HFF-Myc (cell line): ENCODE measurements at regions not wholly inside any gene's neighbourhood (a gene's known extent, or its start where the extent isn't known, plus 50 kb on each side); places are given as distances from the start of the nearest gene placed in this dataset.

Experiments
- DNase-seq: peaks from one replicate; pipeline ENCODE4 v3.0.0-alpha.2; 2011; ENCODE audit warnings: low read depth; ENCODE audit errors: extremely low read depth
- H3K4me3 ChIP-seq: replicated peaks from 2 replicates; pipeline ENCODE4 v1.5.1; 2011; ENCODE audit warnings: low read depth, mild to moderate bottlenecking, control low read depth, low read length
- TF ChIP-seq, protein P1 (sequence below): IDR thresholded peaks from 2 replicates; pipeline ENCODE4 v1.5.1; 2012; ENCODE audit warnings: mild to moderate bottlenecking, low read depth, low read length, control low read depth; ENCODE audit errors: missing control alignments

DNA sequence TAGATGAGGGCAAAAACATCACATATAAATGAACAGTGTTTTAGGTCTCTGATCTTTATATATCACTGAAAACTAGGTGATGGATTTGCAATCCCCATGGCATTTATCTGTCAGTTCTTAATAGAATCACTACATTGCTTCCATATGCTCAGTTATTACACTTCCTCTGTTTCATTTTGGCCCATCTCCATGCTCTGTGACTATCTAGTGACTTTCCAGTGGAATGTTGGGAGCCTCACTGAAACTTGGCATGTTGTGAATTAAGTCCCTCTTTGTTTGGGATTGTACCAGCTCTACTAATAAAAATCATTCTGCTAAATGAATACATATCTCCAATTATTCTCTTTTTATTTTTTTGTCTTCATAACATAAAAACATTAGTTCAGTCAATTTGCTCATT is 226.1 kb upstream of the CEP162 start:
- DNase-seq, result peak; percentile 14
- TF ChIP-seq, protein P1, sequence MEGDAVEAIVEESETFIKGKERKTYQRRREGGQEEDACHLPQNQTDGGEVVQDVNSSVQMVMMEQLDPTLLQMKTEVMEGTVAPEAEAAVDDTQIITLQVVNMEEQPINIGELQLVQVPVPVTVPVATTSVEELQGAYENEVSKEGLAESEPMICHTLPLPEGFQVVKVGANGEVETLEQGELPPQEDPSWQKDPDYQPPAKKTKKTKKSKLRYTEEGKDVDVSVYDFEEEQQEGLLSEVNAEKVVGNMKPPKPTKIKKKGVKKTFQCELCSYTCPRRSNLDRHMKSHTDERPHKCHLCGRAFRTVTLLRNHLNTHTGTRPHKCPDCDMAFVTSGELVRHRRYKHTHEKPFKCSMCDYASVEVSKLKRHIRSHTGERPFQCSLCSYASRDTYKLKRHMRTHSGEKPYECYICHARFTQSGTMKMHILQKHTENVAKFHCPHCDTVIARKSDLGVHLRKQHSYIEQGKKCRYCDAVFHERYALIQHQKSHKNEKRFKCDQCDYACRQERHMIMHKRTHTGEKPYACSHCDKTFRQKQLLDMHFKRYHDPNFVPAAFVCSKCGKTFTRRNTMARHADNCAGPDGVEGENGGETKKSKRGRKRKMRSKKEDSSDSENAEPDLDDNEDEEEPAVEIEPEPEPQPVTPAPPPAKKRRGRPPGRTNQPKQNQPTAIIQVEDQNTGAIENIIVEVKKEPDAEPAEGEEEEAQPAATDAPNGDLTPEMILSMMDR, result no peak

DNA sequence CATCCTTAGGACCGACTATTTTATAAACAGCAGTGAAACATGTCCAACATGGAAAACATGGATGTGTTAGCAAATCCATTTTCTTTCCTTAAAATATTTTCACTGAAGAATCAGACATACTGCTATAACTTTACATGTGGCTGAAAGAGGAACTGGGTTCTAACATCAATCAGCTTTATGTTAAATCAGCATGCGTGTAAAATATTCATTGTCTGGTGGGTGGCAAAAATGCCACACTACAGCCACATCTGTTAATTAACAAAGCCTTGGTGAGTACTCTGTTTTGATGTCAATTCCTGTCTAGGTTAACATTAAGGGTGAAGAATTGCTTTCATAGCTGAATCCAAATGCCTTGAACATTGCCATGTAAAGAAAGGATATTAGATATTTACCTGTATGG is 222.6 kb upstream of the CEP162 start:
- no peak overlapping the region for H3K4me3 ChIP-seq
- no peak for DNase-seq
- TF ChIP-seq, protein P1, result no peak

More for the DNA sequence above, 226.1 kb upstream of the CEP162 start:
- no peak overlapping the region for H3K4me3 ChIP-seq

DNA sequence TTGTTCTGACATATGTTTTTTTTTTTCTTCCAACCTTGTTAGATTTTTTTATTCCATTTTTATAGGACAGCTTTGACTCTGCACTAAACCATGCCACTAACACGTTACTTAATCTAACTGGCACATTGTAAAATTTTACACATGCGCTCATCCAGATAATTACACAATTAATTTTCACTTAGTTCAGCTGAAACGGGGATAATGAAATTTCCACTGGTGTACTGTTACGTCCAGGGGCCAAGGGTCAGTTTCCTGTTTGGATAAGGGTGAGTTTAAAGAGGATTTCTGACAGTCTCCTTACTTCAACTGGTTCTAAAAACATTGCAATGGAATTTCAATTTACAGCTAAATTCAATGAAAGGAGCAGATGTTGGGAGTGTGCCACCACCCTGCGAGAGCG is 221.8 kb upstream of the CEP162 start:
- peak; percentile 14 for DNase-seq
- no peak overlapping the region for H3K4me3 ChIP-seq
- TF ChIP-seq, protein P1, result no peak

DNA sequence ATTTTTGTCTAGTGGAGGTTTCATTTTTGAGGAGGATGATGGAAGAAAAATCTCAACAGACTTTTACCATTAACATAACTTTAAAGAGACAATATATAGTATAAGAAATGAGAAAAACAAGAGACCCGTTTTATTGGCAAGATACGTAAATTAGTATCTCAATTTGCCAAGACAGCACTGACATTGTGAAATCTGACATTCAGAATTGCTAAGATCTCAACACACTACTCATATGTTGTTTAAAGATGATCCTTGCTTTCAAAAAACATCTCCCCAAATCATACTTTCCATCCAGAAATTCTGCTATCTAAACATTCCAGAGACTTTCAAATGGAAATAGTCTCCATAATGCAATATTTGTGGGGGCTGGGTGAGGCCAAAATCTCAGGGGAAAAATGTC is 220.9 kb upstream of the CEP162 start:
- H3K4me3 ChIP-seq, result no peak overlapping the region
- TF ChIP-seq, protein P1, result no peak
- no peak for DNase-seq

DNA sequence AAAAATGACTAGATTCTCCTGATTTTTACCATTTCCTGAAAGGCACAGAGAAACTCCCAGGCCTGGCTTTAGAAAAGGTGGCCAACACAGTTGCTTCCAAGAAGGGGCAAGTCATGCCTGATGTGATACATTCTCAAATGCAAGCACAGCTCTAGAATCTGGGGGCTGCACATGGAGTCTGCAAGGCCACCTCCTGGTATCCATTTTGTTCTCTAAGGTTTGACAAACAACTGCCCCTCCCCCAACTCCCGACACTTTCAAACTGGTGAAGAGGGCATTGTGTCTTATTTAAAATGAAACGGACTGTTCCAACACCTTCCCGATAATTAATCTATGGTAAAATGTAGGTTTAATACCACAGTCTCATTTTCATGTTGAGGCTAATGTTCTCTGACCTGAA is 220.2 kb upstream of the CEP162 start:
- TF ChIP-seq, protein P1, result no peak
- no peak for DNase-seq
- H3K4me3 ChIP-seq, result no peak overlapping the region

DNA sequence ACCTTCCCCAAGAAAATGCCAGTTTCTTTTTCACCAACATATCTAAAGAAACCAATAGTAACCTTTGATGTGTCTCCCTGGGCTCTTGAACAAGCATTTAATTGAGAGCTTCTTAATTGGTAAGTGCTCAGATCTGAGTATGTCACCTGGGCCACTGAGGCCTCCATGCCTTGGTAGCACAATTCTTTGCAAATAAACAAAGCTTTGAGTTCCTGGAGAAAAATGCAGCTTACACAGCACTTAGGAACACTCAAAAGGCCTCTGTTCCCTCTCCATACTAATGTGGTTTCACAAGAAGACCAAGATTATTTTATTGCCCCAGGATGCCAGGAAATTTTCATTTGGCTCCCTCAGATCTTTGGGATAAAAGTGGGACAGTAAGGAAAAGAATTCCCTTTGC is 217.6 kb upstream of the CEP162 start:
- H3K4me3 ChIP-seq, result no peak overlapping the region
- TF ChIP-seq, protein P1, result no peak
- DNase-seq, result no peak

DNA sequence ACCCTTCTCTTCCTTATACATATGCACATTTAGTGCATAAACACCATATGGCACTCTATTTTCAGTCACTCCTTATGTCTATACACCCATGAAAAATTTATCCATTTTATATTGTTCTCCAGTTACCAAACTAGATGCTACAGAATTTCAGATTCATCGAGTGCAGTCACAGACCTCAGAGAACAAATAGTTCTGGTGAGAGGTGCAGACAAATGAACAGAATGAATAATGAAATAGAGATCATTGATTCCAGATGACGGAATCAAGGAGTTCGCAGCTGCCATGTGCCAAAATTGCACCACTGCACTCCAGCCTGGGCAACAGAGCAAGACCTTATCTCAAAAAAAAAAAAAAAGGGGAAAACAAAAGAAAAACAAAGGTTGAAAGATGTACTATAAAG is 214.8 kb upstream of the CEP162 start:
- H3K4me3 ChIP-seq, result no peak overlapping the region
- TF ChIP-seq, protein P1, result no peak
- DNase-seq, result no peak
